Tibial nerve (tissue), 3 donors: ENCODE measurements at regions not wholly inside any gene's neighbourhood (a gene's known extent, or its start where the extent isn't known, plus 50 kb on each side); places are given as distances from the start of the nearest gene placed in this dataset.

Experiments used
- CTCF ChIP-seq, 5 experiments: fragments of 200-600 bp in 3 of 5; fragments of 450-650 bp in 2 of 5; sonication (generic) in 3 of 5; IDR thresholded peaks; one replicate each; pipeline ENCODE4 v1.5.1; 2016 to 2019; ENCODE audit warnings: antibody characterized with exemption in 5 of 5, mild to moderate bottlenecking in 3 of 5, moderate library complexity in 2 of 5
- POLR2A ChIP-seq, 2 donors: fragments of 450-650 bp; IDR thresholded peaks; one replicate each; pipeline ENCODE4 v1.6.1; 2017; ENCODE audit warnings: antibody characterized with exemption in 2 of 2, mild to moderate bottlenecking in 2 of 2, moderate library complexity in 2 of 2

DNA sequence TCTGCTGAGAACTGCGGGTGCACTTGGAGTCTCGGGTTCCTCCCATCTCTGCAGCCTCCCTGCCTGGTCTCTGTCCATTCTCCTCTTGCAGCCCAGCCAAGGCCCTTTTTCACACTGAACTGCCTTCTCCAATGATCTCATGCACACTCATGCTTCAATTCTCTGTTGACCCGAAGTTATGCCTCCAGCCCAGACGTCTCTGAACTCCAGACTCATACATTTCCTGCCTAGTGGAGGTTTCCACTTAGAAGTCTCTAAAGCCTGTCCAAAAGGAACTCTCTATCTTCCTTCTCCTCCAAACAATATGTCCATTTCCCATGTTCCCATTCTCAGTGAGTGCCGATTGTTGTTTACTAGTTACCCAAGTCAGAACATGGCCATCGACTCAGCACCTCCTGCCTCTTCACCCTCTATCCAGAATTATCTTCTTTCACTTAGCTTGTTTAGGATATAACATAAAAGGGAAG is 155.2 kb downstream of the IRS1 start:
- TF ChIP-seq CTCF (IDR thresholded peaks at IDR 0.05): no peak
- no peak for TF ChIP-seq POLR2A (IDR thresholded peaks at IDR 0.05)
